Right lobe of liver (tissue), 6 donors: ENCODE measurements at regions not wholly inside any gene's neighbourhood (a gene's known extent, or its start where the extent isn't known, plus 50 kb on each side); places are given as distances from the start of the nearest gene placed in this dataset.

Experiments used
- ATAC-seq, 4 donors: fragments of 200-7000 bp; cut with Tn5 transposase; one replicate each; pipeline ENCODE4 v1.9.1; 2020; ENCODE audit warnings: mild to moderate bottlenecking in 4 of 4, moderate library complexity in 4 of 4
- DNase-seq, 3 donors: peaks; one replicate each; pipeline ENCODE4 v3.0.0-alpha.2; 2020
- H3K27ac ChIP-seq, 3 donors: fragments of 200-600 bp; one replicate each; pipeline ENCODE4 v1.8.0; 2022
- H3K27me3 ChIP-seq, 2 donors: fragments of 200-600 bp; one replicate each; pipeline ENCODE4 v1.8.0; 2022
- H3K36me3 ChIP-seq, 4 donors: fragments of 200-600 bp; sonication (generic) in 1 of 4; one replicate each; pipeline versions ENCODE4 v1.5.1 to v1.8.0; 2017 to 2022; ENCODE audit warnings: control low read depth in 1 of 4
- H3K4me1 ChIP-seq, 4 donors: fragments of 200-600 bp; sonication (generic) in 1 of 4; one replicate each; pipeline versions ENCODE4 v1.5.1 to v1.8.0; 2017 to 2022; ENCODE audit warnings: control low read depth in 1 of 4
- H3K4me3 ChIP-seq, 3 donors: fragments of 200-600 bp; one replicate each; pipeline ENCODE4 v1.8.0; 2022
- H3K9me3 ChIP-seq, 4 donors: fragments of 200-600 bp; sonication (generic) in 1 of 4; one replicate each; pipeline versions ENCODE4 v1.5.1 to v1.8.0; 2017 to 2022; ENCODE audit warnings: control low read depth in 1 of 4
- CTCF ChIP-seq, 4 donors: fragments of 200-600 bp in 3 of 4; fragments of 450-650 bp in 1 of 4; IDR thresholded peaks; one replicate each; pipeline versions ENCODE4 v1.5.1 to v1.8.0; 2016 to 2022; ENCODE audit warnings: antibody characterized with exemption in 4 of 4, mild to moderate bottlenecking in 2 of 4
- POLR2A ChIP-seq: fragments of 450-650 bp; IDR thresholded peaks from one replicate; pipeline ENCODE4 v1.6.1; 2017; ENCODE audit warnings: antibody characterized with exemption, mild to moderate bottlenecking
- WGBS: methylation state at CpG from one replicate; pipeline ENCODE4 v1.1.6; 2018; ENCODE audit warnings: low coverage, low lambda C conversion rate; ENCODE audit not compliant: insufficient coverage; ENCODE audit errors: missing lambda C conversion rate; 5-methylcytosine and 5-hydroxymethylcytosine counted together
- intact Hi-C, 2 donors: fragments of 100-400 bp; cut with DNase I; formaldehyde crosslinking; loops; one replicate each; pipeline versions ENCODE4 v1.11.2 to v1.14.1; 2022
- donor health status: DM: no; HTN: yes; CAD: no.
- donor health status: DM: no; HTN: no; CAD: no.
- donor health status: DM: no; HTN: no; CAD: no.
- donor health status: DM: no; HTN: yes; CAD: no.
- donor health status: DM: no; HTN: yes; CAD: no.

GRCh38 chr9:105833271-105833975, 139.1 kb downstream of the TMEM38B start:
- 82% methylated on average over 5 of the region's 6 CpGs for WGBS
- DNase-seq, result no peak

GRCh38 chr9:105834404-105834803, 140.1 kb downstream of the TMEM38B start:
- no peak for DNase-seq
- H3K4me3 ChIP-seq, result no peak overlapping the region
- no peak overlapping the region for H3K27ac ChIP-seq
- no peaks in the 10 kb centered on the region for H3K27me3 ChIP-seq
- H3K9me3 ChIP-seq, result no peaks in the 10 kb centered on the region
- 60% methylated on average over 2 of the region's 2 CpGs for WGBS
- H3K36me3 ChIP-seq, result no peaks in the 10 kb centered on the region
- no peaks in the 10 kb centered on the region for H3K4me1 ChIP-seq
- no peak for ATAC-seq
- intact Hi-C loops, result no loop called here
- TF ChIP-seq POLR2A, result no peak
- TF ChIP-seq CTCF (IDR thresholded peaks at IDR 0.05), result no peak

More at GRCh38 chr9:105833271-105833975, 139.1 kb downstream of the TMEM38B start:
- no peak for TF ChIP-seq CTCF (IDR thresholded peaks at IDR 0.05)
- no peak for TF ChIP-seq POLR2A
- no peaks in the 10 kb centered on the region for H3K27me3 ChIP-seq
- H3K4me3 ChIP-seq, result no peak overlapping the region
- ATAC-seq, result no peak
- H3K27ac ChIP-seq, result no peak overlapping the region
- no peaks in the 10 kb centered on the region for H3K9me3 ChIP-seq
- H3K4me1 ChIP-seq, result no peaks in the 10 kb centered on the region
- intact Hi-C loops, result no loop called here
- H3K36me3 ChIP-seq, result no peaks in the 10 kb centered on the region

- DNase-seq (no peak), ATAC-seq (peak in 3 of 4 donors; percentile 22 to 29 (median 25))
- WGBS, result 21% methylated on average over 7 of the region's 7 CpGs
- Histone ChIP-seq H3K27ac (no peak overlapping the region), H3K9me3 (no peaks in the 10 kb centered on the region), H3K27me3 (no peaks in the 10 kb centered on the region), H3K4me3 (no peak overlapping the region), H3K36me3 (no peaks in the 10 kb centered on the region), H3K4me1 (no peaks in the 10 kb centered on the region)
- TF ChIP-seq POLR2A (no peak), CTCF (IDR thresholded peaks at IDR 0.05) (no peak)
- intact Hi-C loops, result no loop called here
Measured at GRCh38 chr9:105835721-105836120, 141.4 kb downstream of the TMEM38B start.

- WGBS, result 75% methylated on average over 8 of the region's 10 CpGs
- DNase-seq (no peak), ATAC-seq (no peak)
- H3K36me3 ChIP-seq, result no peaks in the 10 kb centered on the region
- H3K27ac ChIP-seq, result no peak overlapping the region
- TF ChIP-seq POLR2A, result no peak
- no peak for TF ChIP-seq CTCF (IDR thresholded peaks at IDR 0.05)
- no peaks in the 10 kb centered on the region for H3K27me3 ChIP-seq
- H3K4me1 ChIP-seq, result no peaks in the 10 kb centered on the region
- intact Hi-C loops, result no loop called here
- no peak overlapping the region for H3K4me3 ChIP-seq
- H3K9me3 ChIP-seq, result no peaks in the 10 kb centered on the region
Measured at GRCh38 chr9:105836936-105837660, 142.8 kb downstream of the TMEM38B start.
